HG02798 (cell line): ENCODE measurements at regions not wholly inside any gene's neighbourhood (a gene's known extent, or its start where the extent isn't known, plus 50 kb on each side); places are given as distances from the start of the nearest gene placed in this dataset.

ENCODE experiments used
- ATAC-seq: cut with Tn5 transposase; IDR thresholded peaks from one replicate; pipeline ENCODE4 v1.9.1; 2021; ENCODE audit warnings: mild to moderate bottlenecking; ENCODE audit not compliant: unreplicated experiment, poor library complexity

DNA sequence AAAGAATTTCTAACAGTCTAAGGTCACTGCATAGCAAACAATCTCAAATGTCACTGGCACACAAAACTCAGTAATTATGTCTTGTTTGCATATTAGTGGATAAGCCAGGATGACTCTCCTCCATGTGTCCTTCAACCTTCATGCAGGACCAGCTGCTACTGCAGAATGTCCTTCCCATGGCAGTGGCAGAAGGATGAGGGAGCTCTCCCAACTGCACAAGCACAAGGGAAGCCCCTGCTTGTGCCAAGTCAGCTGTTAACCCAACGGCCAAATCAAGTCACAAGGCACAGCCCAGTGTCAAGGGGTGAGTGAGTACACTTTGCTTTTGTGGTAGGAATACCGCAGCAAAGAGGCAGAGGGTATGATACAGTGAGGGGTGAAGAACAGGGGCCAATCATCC is 59.3 kb upstream of the VWC2 start:
- no peak for ATAC-seq

DNA sequence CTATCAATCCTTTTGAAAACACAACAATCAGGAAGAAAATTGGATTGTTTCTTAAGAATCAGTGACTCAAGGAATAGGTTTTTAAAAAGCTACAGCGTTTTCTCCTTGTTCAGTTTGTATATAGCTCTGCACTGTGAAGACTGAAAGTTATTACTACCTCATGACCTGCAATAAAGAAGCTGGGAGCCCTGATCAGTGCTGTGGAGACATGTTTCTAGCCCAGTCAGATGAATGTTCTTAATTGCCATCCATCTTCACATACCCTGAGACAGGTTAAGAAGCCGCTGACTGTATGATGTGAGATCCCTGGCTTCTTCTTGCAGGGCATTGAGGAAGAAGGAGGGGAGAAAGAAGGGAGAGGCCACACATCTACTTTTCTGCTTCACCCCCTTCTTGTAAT is 58.0 kb upstream of the VWC2 start:
- no peak for ATAC-seq

DNA sequence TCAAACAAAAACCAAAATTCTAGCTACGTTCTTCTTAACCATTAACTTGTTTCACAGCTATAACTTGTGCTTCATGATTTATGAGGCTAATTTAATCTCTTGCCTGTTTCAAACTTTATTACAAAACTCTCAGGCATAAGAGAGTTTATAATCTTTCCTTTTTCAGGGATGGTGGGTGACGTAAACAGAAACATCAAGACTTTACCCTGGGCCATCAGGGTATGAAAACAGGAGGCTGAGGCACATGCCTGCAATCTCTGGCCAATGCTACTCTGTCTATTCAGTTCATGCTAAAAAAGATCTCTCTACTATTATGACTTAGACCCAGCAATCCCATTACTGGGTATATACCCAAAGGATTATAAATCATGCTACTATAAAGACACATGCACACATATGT is 55.9 kb upstream of the VWC2 start:
- ATAC-seq = no peak

DNA sequence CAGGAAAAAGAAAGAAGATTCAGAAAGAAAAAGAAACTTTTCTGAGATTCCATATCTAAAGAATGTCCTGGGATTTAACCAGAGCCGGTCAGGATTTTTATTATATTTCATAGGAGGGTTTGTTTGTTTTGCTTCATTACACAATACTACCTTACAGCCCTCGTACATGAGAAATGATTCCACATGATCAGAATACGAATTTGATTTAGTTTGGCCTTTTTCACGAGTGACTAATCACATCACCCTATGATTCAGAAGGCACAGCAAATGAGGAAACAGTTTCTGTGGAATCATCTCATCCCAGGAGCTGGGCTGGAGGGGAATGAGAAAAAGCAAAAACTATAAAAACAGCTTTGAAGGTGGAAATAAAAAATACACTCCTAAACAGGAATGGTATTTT is 54.7 kb upstream of the VWC2 start:
- ATAC-seq = no peak

DNA sequence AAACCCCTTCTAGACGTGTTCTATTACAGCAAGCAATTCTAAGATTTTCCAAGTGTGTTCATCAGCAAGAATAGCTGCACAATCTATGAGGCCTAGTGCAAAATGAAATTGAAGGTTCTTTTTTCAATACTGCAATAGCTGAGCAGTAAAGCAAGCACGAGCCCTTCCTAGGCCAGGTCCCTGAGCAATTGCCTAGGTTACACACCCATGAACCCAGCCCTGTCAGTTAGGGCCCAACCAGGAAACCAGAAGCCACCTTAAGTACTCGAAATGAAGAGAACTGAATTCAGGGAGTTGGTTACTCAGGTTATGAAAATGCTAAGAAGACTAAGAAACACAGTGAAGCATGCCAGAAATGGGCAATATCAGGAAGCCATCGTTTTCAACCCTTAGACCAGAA is 52.0 kb upstream of the VWC2 start:
- ATAC-seq = no peak
